ENCODE measurements at regions not wholly inside any gene's neighbourhood (a gene's known extent, or its start where the extent isn't known, plus 50 kb on each side); places are given as distances from the start of the nearest gene placed in this dataset.

GRCh38 chr4:183563874-183564273 lies 59.0 kb downstream of the ING2 start:
- TF ChIP-seq GATA1 (IDR thresholded peaks at IDR 0.05; ENCODE audit: low read depth, low read length): no peak
- no peak for TF ChIP-seq POLR2A (IDR thresholded peaks at IDR 0.05; ENCODE audit: low read length)
- DNase-seq: no peak

- no peak for DNase-seq
- no peak for TF ChIP-seq GATA1 (IDR thresholded peaks at IDR 0.05; ENCODE audit: low read depth, low read length)
- TF ChIP-seq POLR2A (IDR thresholded peaks at IDR 0.05; ENCODE audit: low read length): no peak
These were observed 66.6 kb downstream of the ING2 start for GRCh38 chr4:183571350-183571941.

- no peak for TF ChIP-seq GATA1 (IDR thresholded peaks at IDR 0.05; ENCODE audit: low read depth, low read length)
- no peak for TF ChIP-seq POLR2A (IDR thresholded peaks at IDR 0.05; ENCODE audit: low read length)
- DNase-seq: no peak
These were observed 72.0 kb downstream of the ING2 start for GRCh38 chr4:183576701-183577404.

- peak in 1 of 2 experiments; percentile 58 for DNase-seq
- TF ChIP-seq POLR2A (IDR thresholded peaks at IDR 0.05; ENCODE audit: low read length): no peak
- no peak for TF ChIP-seq GATA1 (IDR thresholded peaks at IDR 0.05; ENCODE audit: low read depth, low read length)
These were observed 75.5 kb downstream of the ING2 start for GRCh38 chr4:183580370-183580769.

GRCh38 chr4:183580849-183581248 lies 76.0 kb downstream of the ING2 start:
- no peak for TF ChIP-seq POLR2A (IDR thresholded peaks at IDR 0.05; ENCODE audit: low read length)
- no peak for TF ChIP-seq GATA1 (IDR thresholded peaks at IDR 0.05; ENCODE audit: low read depth, low read length)
- no peak for DNase-seq

GRCh38 chr4:183586824-183587223 lies 72.2 kb downstream of the RWDD4 start:
- no peak for DNase-seq
- TF ChIP-seq GATA1 (IDR thresholded peaks at IDR 0.05; ENCODE audit: low read depth, low read length): no peak
- TF ChIP-seq POLR2A (IDR thresholded peaks at IDR 0.05; ENCODE audit: low read length): no peak

- DNase-seq: no peak
- TF ChIP-seq POLR2A (IDR thresholded peaks at IDR 0.05; ENCODE audit: low read length) (no peak), GATA1 (IDR thresholded peaks at IDR 0.05; ENCODE audit: low read depth, low read length) (no peak)
These were observed 70.8 kb downstream of the RWDD4 start for GRCh38 chr4:183588169-183588675.

- no peak for TF ChIP-seq GATA1 (IDR thresholded peaks at IDR 0.05; ENCODE audit: low read depth, low read length)
- TF ChIP-seq POLR2A (IDR thresholded peaks at IDR 0.05; ENCODE audit: low read length): no peak
- DNase-seq: no peak
These were observed 70.3 kb downstream of the RWDD4 start for GRCh38 chr4:183588691-183589090.

- TF ChIP-seq GATA1 (IDR thresholded peaks at IDR 0.05; ENCODE audit: low read depth, low read length) (no peak), POLR2A (IDR thresholded peaks at IDR 0.05; ENCODE audit: low read length) (no peak)
- no peak for DNase-seq
These were observed 69.4 kb downstream of the RWDD4 start for GRCh38 chr4:183589461-183590099.
